ENCODE measurements at regions not wholly inside any gene's neighbourhood (a gene's known extent, or its start where the extent isn't known, plus 50 kb on each side); places are given as distances from the start of the nearest gene placed in this dataset.

DNA sequence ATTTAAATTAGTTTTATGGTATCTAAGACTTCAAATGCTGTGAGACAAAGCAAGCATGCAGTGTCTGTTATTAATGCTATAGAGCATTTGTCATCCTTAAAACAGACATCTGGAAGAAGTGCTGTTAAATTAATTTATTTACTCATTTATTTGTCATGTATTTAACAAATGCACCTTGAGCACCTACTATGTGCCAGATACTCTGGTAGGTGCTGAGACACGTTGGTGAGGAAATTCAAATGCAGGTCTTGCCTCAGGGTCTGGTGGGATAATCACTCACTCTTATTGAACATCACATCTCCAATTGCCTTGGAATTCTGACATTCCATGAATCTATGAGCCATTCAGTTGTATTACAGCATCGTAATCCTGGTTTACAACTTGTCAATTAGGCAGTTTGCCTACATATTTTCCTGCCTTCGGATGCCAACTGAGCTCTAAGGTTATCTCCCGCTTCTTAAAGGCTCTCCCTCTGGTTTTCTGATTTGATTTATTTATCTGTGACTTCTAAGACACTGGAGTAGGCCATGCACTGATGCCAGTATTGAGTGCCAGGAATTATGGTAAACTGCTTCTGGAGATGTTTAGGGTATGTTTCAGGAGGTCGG lies 56.0 kb upstream of the RPS23 start (continued):
- TF ChIP-seq KAT8 (CRISPR knock-in tag; IDR thresholded peaks at IDR 0.05), result no peak
- no peak for TF ChIP-seq KMT2B (CRISPR knock-in tag; IDR thresholded peaks at IDR 0.05)
- TF ChIP-seq ZFY (CRISPR knock-in tag; IDR thresholded peaks at IDR 0.05), result no peak

- intact Hi-C loops (cut with micrococcal nuclease; ENCODE audit: unreplicated experiment) (no loop called here), in situ Hi-C loops (cut with HindIII; ENCODE audit: extremely low pct_ligation_motif_present, low pct_unique_long_range_greater_than_20kb) (no loop called here)
- H3K9me3 ChIP-seq (ENCODE audit: low read length), result no peaks in the 10 kb centered on the region
- H2AFZ ChIP-seq (ENCODE audit: low read length), result no peak overlapping the region
- POLR2A ChIA-PET, result no interaction called here
- CTCF ChIA-PET (ENCODE audit: low intra/inter-chr PET ratio, low total read pairs), result no interaction called here
- FAIRE-seq (no peak), DNase-seq (ENCODE audit: low spot score) (no peak), ATAC-seq (no peak)
- H3K36me3 ChIP-seq (replicated peaks in 1 of 2; ENCODE audit: control insufficient read depth in 1 of 2, insufficient read depth in 2 of 2, low read length in 2 of 2), result no peaks in the 10 kb centered on the region
- no peak overlapping the region for H3K9ac ChIP-seq (ENCODE audit: insufficient read depth, low read depth, low read length)
- no peaks in the 10 kb centered on the region for H3K79me2 ChIP-seq (ENCODE audit: insufficient read depth, low read length)
- H4K20me1 ChIP-seq (ENCODE audit: insufficient read depth, low read length), result no peaks in the 10 kb centered on the region
- H3K27me3 ChIP-seq (ENCODE audit: control insufficient read depth in 1 of 2, insufficient read depth in 2 of 2, low read length in 2 of 2), result peaks cover 0 to 2% of the 10 kb centered on the region in 2 experiments; a peak in 2 of 5 replicates
- no peak overlapping the region for H3K4me2 ChIP-seq (ENCODE audit: low read depth, low read length)
- no peaks in the 10 kb centered on the region for H3K4me1 ChIP-seq (ENCODE audit: insufficient read depth, low read length)
- 19% methylated on average over 2 of the region's 2 CpGs for WGBS (ENCODE audit: low lambda C conversion rate)
- no peak for TF ChIP-seq PHF5A (CRISPR knock-in tag; IDR thresholded peaks at IDR 0.05; ENCODE audit: low read depth, unreplicated experiment)
- TF ChIP-seq FOSL2 (CRISPR knock-in tag; IDR thresholded peaks at IDR 0.05), result no peak
- TF ChIP-seq SNRNP70 (IDR thresholded peaks at IDR 0.05; ENCODE audit: low read depth, low read length), result no peak
- TF ChIP-seq, protein P1, sequence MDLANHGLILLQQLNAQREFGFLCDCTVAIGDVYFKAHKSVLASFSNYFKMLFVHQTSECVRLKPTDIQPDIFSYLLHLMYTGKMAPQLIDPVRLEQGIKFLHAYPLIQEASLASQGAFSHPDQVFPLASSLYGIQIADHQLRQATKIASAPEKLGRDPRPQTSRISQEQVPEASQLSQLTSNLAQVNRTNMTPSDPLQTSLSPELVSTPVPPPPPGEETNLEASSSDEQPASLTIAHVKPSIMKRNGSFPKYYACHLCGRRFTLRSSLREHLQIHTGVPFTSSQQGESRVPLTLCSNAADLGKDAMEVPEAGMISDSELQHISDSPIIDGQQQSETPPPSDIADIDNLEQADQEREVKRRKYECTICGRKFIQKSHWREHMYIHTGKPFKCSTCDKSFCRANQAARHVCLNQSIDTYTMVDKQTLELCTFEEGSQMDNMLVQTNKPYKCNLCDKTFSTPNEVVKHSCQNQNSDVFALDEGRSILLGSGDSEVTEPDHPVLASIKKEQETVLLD (CRISPR knock-in tag; IDR thresholded peaks at IDR 0.05; ENCODE audit: low read depth), result no peak
- TF ChIP-seq MTA3 (CRISPR knock-in tag; IDR thresholded peaks at IDR 0.05), result no peak
- TF ChIP-seq ZBTB4 (CRISPR knock-in tag; IDR thresholded peaks at IDR 0.05; ENCODE audit: borderline replicate concordance), result no peak
- BruUV-seq (replicated peaks), result no TSS peak
- no peak overlapping the region for H3K4me3 ChIP-seq (replicated peaks in 1 of 3; ENCODE audit: insufficient read depth in 1 of 3, low read depth in 2 of 3, low read length in 3 of 3)
- no peak overlapping the region for H3K27ac ChIP-seq (ENCODE audit: extremely low read length, insufficient read depth, low read length)
Measured at GRCh38 chr5:82332886-82333615, 54.9 kb upstream of the RPS23 start.

Measured in HepG2 (cell line).